Coronary artery (tissue), 2 donors: ENCODE measurements at regions not wholly inside any gene's neighbourhood (a gene's known extent, or its start where the extent isn't known, plus 50 kb on each side); places are given as distances from the start of the nearest gene placed in this dataset.

ENCODE experiments used
- DNase-seq: peaks from one replicate; pipeline ENCODE4 v3.0.0-alpha.2; 2017; ENCODE audit warnings: low spot score
- H3K27ac ChIP-seq, 2 donors: fragments of 200-600 bp; sonication (generic); one replicate each; pipeline ENCODE4 v1.5.1; 2016 to 2019
- H3K4me3 ChIP-seq: fragments of 200-600 bp; sonication (generic); 2 replicates; pipeline ENCODE4 v1.5.1; 2016; ENCODE audit warnings: mild to moderate bottlenecking, moderate library complexity
- TF ChIP-seq, protein P1 (sequence below): fragments of 200-600 bp; sonication (generic); IDR thresholded peaks from one replicate; pipeline ENCODE4 v1.5.1; 2019; ENCODE audit warnings: antibody characterized with exemption

DNA sequence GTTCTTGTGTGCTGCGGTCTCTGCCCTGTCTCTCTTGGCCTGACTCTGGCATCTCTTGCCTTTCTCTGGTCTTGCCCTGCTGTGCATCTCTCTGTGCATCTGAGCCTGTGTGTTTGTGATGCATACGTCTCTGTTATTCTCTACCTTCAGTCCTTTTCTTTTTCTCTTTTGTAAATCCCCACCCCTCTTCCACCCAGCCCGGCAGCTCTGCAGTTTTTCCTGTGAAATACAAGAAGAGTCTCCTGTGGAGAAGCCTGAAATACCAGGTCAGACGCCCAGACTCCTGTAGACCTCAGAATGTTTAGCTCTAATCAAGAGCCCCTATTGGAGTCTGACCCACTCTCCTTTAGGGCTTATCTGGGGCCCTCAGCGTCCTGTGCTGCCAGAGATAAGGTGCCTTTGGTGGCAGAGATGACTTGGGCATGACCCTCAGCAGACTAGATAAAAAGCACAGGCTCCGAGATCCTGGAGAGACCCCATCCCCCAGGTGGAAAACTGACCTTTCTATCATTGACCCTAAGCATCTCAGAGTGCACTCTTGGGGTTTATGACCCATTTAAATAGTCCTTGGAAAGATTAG is 167.5 kb upstream of the SRRM4 start:
- no peak for DNase-seq
- H3K27ac ChIP-seq, result no peak overlapping the region
- TF ChIP-seq, protein P1, sequence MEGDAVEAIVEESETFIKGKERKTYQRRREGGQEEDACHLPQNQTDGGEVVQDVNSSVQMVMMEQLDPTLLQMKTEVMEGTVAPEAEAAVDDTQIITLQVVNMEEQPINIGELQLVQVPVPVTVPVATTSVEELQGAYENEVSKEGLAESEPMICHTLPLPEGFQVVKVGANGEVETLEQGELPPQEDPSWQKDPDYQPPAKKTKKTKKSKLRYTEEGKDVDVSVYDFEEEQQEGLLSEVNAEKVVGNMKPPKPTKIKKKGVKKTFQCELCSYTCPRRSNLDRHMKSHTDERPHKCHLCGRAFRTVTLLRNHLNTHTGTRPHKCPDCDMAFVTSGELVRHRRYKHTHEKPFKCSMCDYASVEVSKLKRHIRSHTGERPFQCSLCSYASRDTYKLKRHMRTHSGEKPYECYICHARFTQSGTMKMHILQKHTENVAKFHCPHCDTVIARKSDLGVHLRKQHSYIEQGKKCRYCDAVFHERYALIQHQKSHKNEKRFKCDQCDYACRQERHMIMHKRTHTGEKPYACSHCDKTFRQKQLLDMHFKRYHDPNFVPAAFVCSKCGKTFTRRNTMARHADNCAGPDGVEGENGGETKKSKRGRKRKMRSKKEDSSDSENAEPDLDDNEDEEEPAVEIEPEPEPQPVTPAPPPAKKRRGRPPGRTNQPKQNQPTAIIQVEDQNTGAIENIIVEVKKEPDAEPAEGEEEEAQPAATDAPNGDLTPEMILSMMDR, result no peak
- no peak overlapping the region for H3K4me3 ChIP-seq

DNA sequence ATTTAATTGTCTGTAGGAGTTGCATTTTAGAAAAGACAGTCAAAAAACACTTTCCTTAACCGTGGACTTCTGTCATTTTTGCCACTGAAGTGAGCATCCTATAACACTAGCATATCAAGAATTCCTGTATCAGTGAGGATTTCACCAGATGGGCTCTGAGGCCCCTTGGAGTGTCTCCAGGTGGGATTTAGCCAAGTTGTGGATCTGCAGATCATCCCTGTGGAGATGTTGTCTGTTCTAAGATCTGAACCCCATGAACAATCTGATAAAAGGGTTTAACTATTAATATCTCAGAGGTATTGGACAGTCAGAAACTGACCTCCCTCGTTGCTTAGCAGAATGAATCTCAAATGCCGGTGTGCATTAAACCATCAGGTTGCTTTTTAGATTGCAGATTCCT is 165.0 kb upstream of the SRRM4 start:
- DNase-seq, result no peak
- Histone ChIP-seq H3K27ac (no peak overlapping the region), H3K4me3 (no peak overlapping the region)
- TF ChIP-seq, protein P1, result no peak

DNA sequence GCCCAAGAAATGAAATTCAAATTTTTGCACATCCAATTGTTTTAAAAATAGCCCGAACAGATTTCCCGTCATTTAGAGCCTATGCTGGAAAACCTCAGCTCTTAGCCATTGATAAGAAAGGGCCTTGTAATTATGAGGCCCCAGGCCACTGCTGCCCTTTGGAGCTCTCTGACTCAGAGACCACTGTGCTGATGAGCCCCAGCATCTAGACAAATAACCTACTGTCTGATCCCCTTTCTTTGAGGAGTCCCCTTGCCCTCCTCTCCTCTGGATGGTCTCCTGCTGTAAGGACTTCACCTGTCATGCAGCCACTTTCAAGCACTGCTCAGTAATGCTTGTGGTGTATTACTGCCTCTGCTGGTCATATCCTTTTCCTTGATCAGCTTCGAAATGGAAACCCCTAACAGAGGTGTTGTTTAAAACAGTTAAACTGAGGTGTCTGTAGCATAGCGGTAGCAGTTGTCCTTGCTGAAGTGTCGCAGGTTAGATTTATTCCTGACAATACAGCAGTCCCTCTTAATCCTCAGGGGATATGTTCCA is 159.9 kb upstream of the SRRM4 start:
- Histone ChIP-seq H3K27ac (no peak overlapping the region), H3K4me3 (no peak overlapping the region)
- no peak for DNase-seq
- TF ChIP-seq, protein P1, result no peak

DNA sequence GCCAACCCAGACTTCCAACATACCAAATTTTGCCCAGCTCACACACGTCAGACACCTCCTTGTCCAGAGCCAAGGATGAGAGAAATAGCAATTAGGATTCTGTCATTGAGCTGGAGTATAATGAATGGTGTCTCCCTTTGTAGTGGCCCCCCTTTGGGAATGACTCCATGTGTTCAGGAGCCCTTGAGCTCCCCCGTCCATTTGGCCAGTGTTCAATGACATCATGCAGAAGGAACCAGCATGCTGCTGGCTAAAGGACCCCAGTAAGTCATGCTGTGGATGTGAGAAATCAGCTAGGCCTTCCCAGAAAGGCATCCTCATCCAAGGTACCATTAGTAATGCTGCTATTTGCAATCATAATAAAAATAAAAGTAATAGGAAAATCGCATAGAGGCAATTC is 158.8 kb upstream of the SRRM4 start:
- Histone ChIP-seq H3K27ac (no peak overlapping the region), H3K4me3 (no peak overlapping the region)
- TF ChIP-seq, protein P1, result no peak
- DNase-seq, result no peak

DNA sequence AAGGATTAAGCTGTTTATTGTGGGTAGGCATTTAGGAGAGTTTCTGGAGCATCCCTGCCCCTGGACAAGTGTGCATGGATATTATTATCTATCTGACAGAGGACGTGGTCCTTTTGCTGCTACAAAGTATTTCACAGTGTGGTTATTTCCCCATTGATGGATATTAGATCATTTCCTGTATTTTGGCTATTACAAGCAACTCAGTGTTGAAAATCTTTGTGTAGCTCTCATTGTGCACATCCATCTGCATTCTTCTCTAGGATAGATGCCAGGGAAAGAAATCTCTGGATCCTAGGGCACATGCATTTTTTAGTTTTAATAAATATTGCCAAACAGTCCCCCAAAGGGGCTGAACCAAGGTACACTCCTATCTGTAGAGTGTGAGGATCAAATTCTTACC is 154.3 kb upstream of the SRRM4 start:
- Histone ChIP-seq H3K27ac (no peak overlapping the region), H3K4me3 (no peak overlapping the region)
- TF ChIP-seq, protein P1, result no peak
- no peak for DNase-seq

DNA sequence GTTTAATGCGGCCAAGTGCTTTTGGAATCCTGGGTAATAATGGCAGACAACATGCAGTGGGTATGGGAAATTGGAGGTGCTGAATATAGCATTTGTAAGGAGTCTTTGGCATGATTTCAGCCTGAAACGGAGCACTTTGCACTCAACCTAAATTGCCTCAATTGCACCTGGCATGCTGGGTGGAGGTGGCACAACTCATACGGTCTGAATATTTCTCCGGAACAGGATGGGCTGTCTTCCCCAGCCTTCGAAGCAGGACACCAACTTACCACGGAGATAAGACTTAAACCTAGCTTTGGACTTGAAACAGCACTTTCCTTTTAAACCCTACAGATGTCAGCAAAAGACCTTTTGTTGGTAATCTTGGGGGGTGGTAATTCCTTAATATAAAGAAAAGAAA is 153.7 kb upstream of the SRRM4 start:
- no peak overlapping the region for H3K27ac ChIP-seq
- TF ChIP-seq, protein P1, result no peak
- DNase-seq, result no peak
- no peak overlapping the region for H3K4me3 ChIP-seq

DNA sequence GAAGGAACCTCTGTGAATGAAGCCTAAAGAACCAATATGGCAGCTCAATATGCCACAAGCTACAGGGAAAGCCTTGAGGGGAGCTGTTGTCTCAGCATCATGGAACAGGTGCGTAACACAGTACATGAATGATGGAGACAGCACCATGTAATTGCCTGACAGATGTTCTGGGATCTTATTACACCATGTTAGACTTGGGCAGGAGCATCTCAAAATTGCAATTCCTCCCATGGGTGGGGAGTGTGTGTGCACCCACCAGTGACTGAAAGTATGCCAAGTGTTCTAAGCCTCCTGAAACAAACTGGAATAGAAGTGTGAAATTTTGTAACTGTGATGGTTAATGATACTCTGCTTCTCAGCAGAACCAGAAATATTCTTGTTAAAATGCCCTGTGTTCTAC is 151.0 kb upstream of the SRRM4 start:
- Histone ChIP-seq H3K4me3 (no peak overlapping the region), H3K27ac (no peak overlapping the region)
- TF ChIP-seq, protein P1, result no peak
- DNase-seq, result no peak
